CD4-positive, alpha-beta T cell (primary cell): ENCODE measurements at regions not wholly inside any gene's neighbourhood (a gene's known extent, or its start where the extent isn't known, plus 50 kb on each side); places are given as distances from the start of the nearest gene placed in this dataset.

Source experiments
- ATAC-seq: fragments of 200-7000 bp; cut with Tn5 transposase; one replicate; pipeline ENCODE4 v1.10.0; 2022; ENCODE audit warnings: mild to moderate bottlenecking; ENCODE audit not compliant: poor library complexity
- CTCF ChIA-PET: fragments of 350-600 bp; sonication (Branson Sonifier 250); formaldehyde crosslinking; loops from one replicate; lab custom pipeline; 2021; ENCODE audit warnings: antibody characterized with exemption, inconsistent platforms; lab: Charles Lee
- POLR2A ChIA-PET: fragments of 350-600 bp; sonication (Branson Sonifier 250); formaldehyde crosslinking; loops from one replicate; lab custom pipeline; 2021; ENCODE audit warnings: antibody characterized with exemption, inconsistent platforms; lab: Charles Lee
- DNase-seq, 14 experiments: peaks; one replicate each; pipeline ENCODE4 v3.0.0-alpha.2; 2013 to 2020; ENCODE audit warnings: mixed read lengths in 2 of 14
- H3K27ac ChIP-seq, 2 donors: one replicate each; pipeline versions ENCODE4 v1.5.1 to v1.7.0; 2013; ENCODE audit warnings: low read length in 2 of 2, low read depth in 1 of 2, mild to moderate bottlenecking in 1 of 2
- H3K27me3 ChIP-seq, 2 experiments: 1 replicate in 1 of 2; 2 replicates in 1 of 2; pipeline versions ENCODE4 v1.6.1 to v1.7.0; 2013; ENCODE audit warnings: low read length in 2 of 2, control low read depth in 1 of 2, mild to moderate bottlenecking in 1 of 2, moderate library complexity in 1 of 2; ENCODE audit not compliant: insufficient read depth in 2 of 2, control insufficient read depth in 1 of 2
- H3K36me3 ChIP-seq: one replicate; pipeline ENCODE4 v1.6.1; 2013; ENCODE audit warnings: low read length, control low read depth; ENCODE audit not compliant: insufficient read depth
- H3K4me1 ChIP-seq: one replicate; pipeline ENCODE4 v1.6.1; 2013; ENCODE audit warnings: low read length, control low read depth; ENCODE audit not compliant: insufficient read depth
- H3K4me3 ChIP-seq: one replicate; pipeline ENCODE4 v1.5.1; 2013; ENCODE audit warnings: mild to moderate bottlenecking, low read length, moderate library complexity
- H3K9me3 ChIP-seq, 2 experiments: 1 replicate in 1 of 2; 2 replicates in 1 of 2; pipeline versions ENCODE4 v1.6.1 to v1.7.0; 2013; ENCODE audit warnings: low read length in 2 of 2, mild to moderate bottlenecking in 2 of 2, control low read depth in 1 of 2, moderate library complexity in 1 of 2; ENCODE audit not compliant: control insufficient read depth in 1 of 2, insufficient read depth in 1 of 2
- H3K27ac Mint-ChIP-seq: one replicate; pipeline ENCODE4 v1.8.0; 2020; ENCODE audit warnings: mixed read lengths
- H3K27me3 Mint-ChIP-seq: one replicate; pipeline ENCODE4 v1.8.0; 2021; ENCODE audit warnings: mixed read lengths
- H3K36me3 Mint-ChIP-seq: one replicate; pipeline ENCODE4 v1.8.0; 2021; ENCODE audit warnings: low read depth, mixed read lengths
- H3K4me1 Mint-ChIP-seq: one replicate; pipeline ENCODE4 v1.8.0; 2021; ENCODE audit warnings: low read depth, mixed read lengths
- H3K4me3 Mint-ChIP-seq: one replicate; pipeline ENCODE4 v1.8.0; 2020; ENCODE audit warnings: mild to moderate bottlenecking, mixed read lengths
- H3K9me3 Mint-ChIP-seq: one replicate; pipeline ENCODE4 v1.8.0; 2020; ENCODE audit warnings: mixed read lengths
- CTCF ChIP-seq: fragments of 200-600 bp; IDR thresholded peaks from one replicate; pipeline ENCODE4 v1.8.0; 2022; ENCODE audit warnings: antibody characterized with exemption, mild to moderate bottlenecking
- intact Hi-C, 2 experiments: fragments of 100-400 bp; cut with DNase I in 1 of 2; cut with micrococcal nuclease in 1 of 2; formaldehyde crosslinking; loops; one replicate each; pipeline versions ENCODE4 v1.15.1 to v1.9.0; 2023 to 2025; cut with DNase I, micrococcal nuclease

GRCh38 chr4:144489831-144490230 lies 156.1 kb upstream of the HHIP start:
- no peak overlapping the region for H3K27ac ChIP-seq
- H3K27me3 ChIP-seq = no peaks in the 10 kb centered on the region
- no peaks in the 10 kb centered on the region for H3K9me3 ChIP-seq
- ATAC-seq = no peak
- no peaks in the 10 kb centered on the region for H3K36me3 ChIP-seq
- Mint-ChIP-seq H3K9me3 (no peaks in the 10 kb centered on the region), H3K27ac (no peak overlapping the region), H3K27me3 (no peaks in the 10 kb centered on the region), H3K4me3 (no peak overlapping the region), H3K4me1 (no peaks in the 10 kb centered on the region), H3K36me3 (no peaks in the 10 kb centered on the region)
- POLR2A ChIA-PET = no interaction called here
- TF ChIP-seq CTCF = no peak
- CTCF ChIA-PET = no interaction called here
- intact Hi-C loops = no loop called here
- H3K4me1 ChIP-seq = no peaks in the 10 kb centered on the region
- no peak for DNase-seq
- H3K4me3 ChIP-seq = no peak overlapping the region

GRCh38 chr4:144494280-144494679 lies 151.7 kb upstream of the HHIP start:
- Histone ChIP-seq H3K36me3 (no peaks in the 10 kb centered on the region), H3K9me3 (no peaks in the 10 kb centered on the region), H3K4me3 (no peak overlapping the region), H3K27ac (no peak overlapping the region), H3K4me1 (no peaks in the 10 kb centered on the region), H3K27me3 (no peaks in the 10 kb centered on the region)
- DNase-seq (no peak), ATAC-seq (no peak)
- H3K27me3 Mint-ChIP-seq = no peaks in the 10 kb centered on the region
- H3K4me3 Mint-ChIP-seq = no peak overlapping the region
- CTCF ChIA-PET = no interaction called here
- H3K27ac Mint-ChIP-seq = no peak overlapping the region
- no peaks in the 10 kb centered on the region for H3K36me3 Mint-ChIP-seq
- intact Hi-C loops = no loop called here
- H3K4me1 Mint-ChIP-seq = no peaks in the 10 kb centered on the region
- no peak for TF ChIP-seq CTCF
- H3K9me3 Mint-ChIP-seq = no peaks in the 10 kb centered on the region
- POLR2A ChIA-PET = no interaction called here

- H3K27me3 ChIP-seq = no peaks in the 10 kb centered on the region
- ChIA-PET CTCF (no interaction called here), POLR2A (no interaction called here)
- Mint-ChIP-seq H3K4me3 (no peak overlapping the region), H3K4me1 (no peaks in the 10 kb centered on the region), H3K36me3 (no peaks in the 10 kb centered on the region), H3K27me3 (no peaks in the 10 kb centered on the region), H3K27ac (no peak overlapping the region), H3K9me3 (no peaks in the 10 kb centered on the region)
- no peak overlapping the region for H3K27ac ChIP-seq
- TF ChIP-seq CTCF = no peak
- no peaks in the 10 kb centered on the region for H3K4me1 ChIP-seq
- intact Hi-C loops = no loop called here
- DNase-seq (no peak), ATAC-seq (no peak)
- no peaks in the 10 kb centered on the region for H3K36me3 ChIP-seq
- no peak overlapping the region for H3K4me3 ChIP-seq
- peaks cover 0 to 6% of the 10 kb centered on the region in 2 experiments for H3K9me3 ChIP-seq
Measured at GRCh38 chr4:144495944-144496343, 150.0 kb upstream of the HHIP start.
